ENCODE measurements at regions not wholly inside any gene's neighbourhood (a gene's known extent, or its start where the extent isn't known, plus 50 kb on each side); places are given as distances from the start of the nearest gene placed in this dataset.
"Not testable (repeated sequence)": the region's sequence is repeated elsewhere in the genome, so short reads cannot be mapped to it uniquely, and the experiment has no call there.

DNA sequence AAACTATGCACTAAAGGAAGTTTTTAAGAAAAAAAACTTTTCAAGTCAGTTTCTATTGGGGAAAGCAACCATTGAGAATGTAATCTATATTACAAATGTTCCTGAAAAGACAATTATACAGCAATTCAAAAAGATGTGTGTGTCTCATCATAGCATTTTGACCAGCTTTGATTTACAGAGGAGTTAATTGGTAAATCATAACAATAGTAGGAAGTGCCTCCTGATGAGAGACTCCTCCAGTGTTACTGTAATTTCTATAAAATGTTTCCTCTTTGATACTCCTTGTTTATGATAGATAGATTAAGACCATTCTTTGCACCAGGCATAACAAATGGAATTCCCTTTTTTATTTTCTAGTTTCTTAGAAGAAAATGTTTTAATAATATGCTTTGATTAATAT is 249.9 kb downstream of the CALCRL start:
- no peak for DNase-seq

GRCh38 chr2:187194049-187194448 is 254.0 kb downstream of the CALCRL start:
- DNase-seq, result no peak

GRCh38 chr2:187188783-187189631 is 259.0 kb downstream of the CALCRL start:
- no peak for DNase-seq

- no peak for DNase-seq
These were observed 260.5 kb downstream of the CALCRL start for GRCh38 chr2:187187519-187187918.

DNA sequence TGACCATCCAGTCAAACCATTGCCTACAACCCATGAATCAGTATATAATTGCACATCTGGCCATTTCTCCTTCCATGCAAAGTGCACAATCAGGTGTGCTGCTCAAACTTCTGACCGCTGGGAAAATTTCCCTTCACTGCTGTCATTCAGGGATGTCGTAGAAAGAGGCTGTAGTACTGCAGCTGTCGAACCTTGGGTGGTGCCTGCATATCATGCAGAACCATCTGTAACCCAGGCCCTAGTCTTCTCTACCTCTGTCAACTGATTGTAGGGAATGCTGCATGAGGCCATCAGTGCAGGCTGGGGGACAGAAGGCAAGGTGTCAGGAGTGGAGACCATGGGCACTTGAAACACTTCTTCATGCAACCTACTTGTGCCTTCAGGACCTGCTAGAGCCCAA is 267.5 kb downstream of the CALCRL start:
- DNase-seq, result no peak

DNA sequence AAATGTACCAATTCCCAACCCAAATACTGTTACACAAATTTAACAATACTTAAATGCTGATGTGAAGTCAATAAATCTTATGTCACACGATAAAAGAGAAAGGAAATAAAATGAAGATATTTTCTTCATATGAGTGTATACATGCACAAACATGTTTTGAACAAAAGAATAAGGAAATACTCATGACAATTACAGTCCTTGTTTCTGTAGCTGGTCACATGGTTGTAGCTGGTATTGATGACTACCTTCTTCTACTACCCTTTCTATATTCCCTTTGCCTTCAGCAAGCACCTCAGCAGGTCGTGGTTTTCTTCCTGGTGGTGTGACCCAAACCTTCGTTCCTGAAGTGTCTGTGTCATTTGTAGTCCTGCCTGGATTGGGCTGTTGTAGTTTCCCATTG is 269.2 kb downstream of the CALCRL start:
- DNase-seq, result not testable (repeated sequence)

- DNase-seq, result no peak
These were observed 270.8 kb downstream of the CALCRL start for GRCh38 chr2:187177253-187177652.

DNA sequence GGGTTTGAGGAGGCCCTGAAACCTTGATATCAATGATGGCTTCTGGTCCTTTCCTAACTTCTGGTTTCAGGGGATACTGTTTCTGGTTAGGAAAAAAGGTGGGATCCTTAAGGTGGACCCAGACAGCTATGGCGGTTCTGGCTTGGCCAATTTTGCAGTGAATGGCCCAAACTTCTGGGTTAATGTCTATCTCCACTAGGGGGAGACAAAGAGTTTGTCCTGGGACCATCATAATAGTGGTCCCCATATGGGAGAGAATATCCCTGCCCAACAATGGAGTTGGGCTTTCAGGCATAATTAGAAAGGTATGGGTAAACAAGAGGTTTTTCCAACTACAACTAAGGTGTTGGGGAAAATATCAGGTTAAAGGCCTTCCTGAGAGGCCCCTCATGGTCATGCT is 273.5 kb downstream of the CALCRL start:
- DNase-seq, result no peak

DNA sequence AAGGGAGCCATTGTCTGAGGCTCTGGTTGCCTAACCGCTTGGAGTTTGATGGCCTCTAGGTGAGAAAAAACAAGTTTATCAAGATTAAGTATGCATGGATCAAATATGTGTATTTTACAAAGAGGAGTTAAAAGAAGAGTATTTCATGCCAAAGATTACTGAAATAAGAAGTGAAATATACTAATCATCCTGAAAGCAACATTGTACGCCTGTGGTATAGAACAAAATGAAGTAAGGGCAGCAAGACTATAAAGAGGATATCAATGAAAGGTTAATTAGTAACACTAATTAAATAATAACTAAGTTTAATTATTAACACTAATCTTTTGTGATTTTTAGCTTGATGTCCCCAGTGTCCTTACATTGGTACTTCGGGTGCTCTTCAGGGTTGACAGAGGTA is 276.7 kb downstream of the CALCRL start:
- DNase-seq, result no peak

- no peak for DNase-seq
These were observed 278.2 kb downstream of the CALCRL start for GRCh38 chr2:187169864-187170263.

DNA sequence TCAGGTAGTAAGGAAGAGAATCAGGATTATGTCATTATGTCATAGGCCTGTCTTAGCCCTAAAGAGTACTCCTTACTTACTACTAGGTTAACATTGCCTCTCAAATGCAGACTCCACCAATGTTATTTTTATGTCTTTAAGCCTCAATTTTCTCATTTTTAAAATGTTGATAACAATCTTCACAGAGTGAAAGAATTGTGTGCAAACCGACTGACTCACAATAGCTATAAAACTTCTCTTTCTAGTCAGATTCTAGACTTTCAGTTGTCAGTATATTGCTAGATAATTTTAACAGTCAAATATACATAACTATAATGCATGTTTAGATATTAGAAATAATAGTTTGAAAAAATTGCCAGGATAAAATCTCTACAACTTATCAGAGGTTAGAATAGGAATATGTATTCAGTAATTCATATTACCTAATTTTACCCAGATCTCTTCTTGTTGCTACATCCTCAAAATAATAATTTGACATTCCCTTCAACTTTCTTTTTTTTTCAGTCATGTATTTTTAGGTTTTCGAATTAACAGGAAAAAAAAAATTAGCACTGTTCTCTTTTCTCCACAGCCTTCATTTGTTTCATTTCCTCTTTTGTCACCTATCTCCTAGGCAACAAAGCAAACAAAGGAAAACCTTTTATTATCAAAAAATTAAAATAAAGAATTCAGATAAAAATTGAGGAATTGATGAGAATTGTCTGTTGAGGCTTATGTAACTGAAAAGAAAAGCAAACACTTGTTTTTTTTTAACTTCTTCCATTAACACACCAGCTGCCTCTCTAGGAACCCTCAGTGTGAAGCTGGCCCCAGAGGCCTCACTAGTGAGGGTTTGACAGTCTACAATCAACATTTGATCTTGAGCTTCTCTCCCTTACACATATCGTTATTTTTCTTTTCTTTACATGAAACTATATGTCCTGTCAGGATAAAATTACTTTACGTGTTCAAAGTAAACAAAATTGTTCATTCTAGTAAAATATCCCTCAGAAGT is 279.0 kb downstream of the CALCRL start:
- DNase-seq, result no peak

- DNase-seq, result no peak
These were observed 280.6 kb downstream of the CALCRL start for GRCh38 chr2:187167491-187167890.

GRCh38 chr2:187165936-187166610 is 282.0 kb downstream of the CALCRL start:
- no peak for DNase-seq

GRCh38 chr2:187158452-187158851 is 289.6 kb downstream of the CALCRL start:
- DNase-seq, result no peak

DNA sequence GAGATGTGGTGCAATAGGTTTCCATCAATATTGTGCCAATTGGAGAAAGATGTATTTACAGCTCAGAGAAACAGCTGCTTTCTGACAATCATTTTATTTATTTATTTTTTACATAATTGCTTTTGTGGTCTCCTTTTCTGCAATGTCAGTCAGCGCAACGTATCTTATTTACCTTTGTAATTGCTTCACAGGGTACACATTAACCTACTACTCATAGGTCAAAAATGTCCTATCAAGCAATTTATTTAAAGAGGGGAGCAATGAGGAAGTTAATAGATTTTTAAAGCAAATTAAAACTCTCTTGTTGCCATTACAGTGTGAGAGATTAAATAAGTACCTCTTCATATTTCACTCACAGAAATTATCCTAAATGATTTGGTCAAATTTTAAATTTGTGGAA is 291.0 kb downstream of the CALCRL start:
- DNase-seq, result no peak

DNA sequence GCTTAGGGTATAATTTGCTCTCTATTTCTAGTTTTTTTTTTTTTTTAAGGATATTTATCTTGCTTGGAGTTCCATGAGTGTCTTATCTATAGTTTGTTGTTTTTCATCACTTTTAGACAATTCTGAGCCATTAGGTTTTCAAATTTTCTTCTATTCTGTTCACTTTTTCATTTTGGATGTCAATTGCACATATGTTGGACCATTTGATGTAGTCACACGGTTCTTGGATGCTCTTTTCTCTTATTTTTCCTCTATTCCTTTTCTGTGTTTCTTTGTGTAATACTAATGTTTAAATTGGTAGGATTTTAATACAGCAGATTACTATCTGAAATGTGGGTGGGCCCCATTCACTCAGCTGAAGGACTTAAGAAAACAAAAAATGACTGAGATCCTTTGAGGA is 292.6 kb downstream of the CALCRL start:
- DNase-seq, result no peak

- no peak for DNase-seq
These were observed 297.4 kb downstream of the CALCRL start for GRCh38 chr2:187150670-187151069.

DNA sequence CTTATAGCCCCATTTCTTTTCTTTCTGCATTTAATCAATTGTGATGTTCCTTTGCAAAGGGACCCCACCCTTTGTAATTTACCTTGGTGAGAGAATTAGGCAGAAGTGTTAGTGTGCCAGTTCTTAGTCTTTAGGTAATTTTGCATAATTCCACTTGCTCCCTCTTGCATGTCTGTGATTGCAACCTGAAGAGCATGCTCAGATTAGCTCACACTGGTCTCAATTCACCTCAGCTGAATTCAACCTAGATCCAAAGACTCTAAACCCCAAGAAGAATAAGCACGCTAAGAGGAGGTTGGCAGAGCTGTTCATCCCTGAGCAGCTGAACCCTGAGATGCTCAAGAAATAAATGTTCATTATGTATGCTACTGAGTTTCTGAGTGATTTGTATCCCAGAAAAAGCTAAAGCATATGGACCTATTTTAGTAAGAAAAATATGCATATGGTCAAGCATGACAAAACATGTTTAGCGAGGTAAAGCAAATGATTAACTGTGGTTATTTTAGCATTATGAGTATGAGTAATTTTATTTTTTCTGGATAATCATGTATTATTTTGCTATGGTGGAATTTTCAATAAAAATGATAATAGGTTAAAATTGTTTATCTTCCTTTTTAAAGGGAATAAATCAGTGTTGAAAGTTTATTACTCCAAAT is 299.2 kb upstream of the ZSWIM2 start:
- DNase-seq, result peak; percentile 40

DNA sequence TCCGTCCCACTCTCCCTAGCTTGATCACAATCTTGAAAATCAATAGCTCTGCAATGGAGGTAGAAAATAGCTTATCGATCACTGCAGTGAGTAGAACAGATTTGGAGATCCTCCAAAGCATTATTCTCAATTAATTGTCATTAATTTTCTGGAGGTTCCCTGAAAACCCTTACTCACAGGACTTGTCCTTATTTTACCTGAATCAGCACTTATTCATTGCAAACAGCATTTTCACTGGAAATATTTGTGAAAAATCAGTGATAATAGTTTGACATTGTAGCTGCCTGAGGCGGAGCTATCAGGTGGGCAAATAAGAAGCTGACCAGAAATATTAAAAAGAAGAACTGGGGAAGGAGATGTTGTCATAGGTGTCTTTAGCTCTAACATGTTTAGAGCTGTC is 294.6 kb upstream of the ZSWIM2 start:
- no peak for DNase-seq

GRCh38 chr2:187139469-187139868 is 290.5 kb upstream of the ZSWIM2 start:
- no peak for DNase-seq

- DNase-seq, result no peak
These were observed 289.3 kb upstream of the ZSWIM2 start for GRCh38 chr2:187138265-187138664.

DNA sequence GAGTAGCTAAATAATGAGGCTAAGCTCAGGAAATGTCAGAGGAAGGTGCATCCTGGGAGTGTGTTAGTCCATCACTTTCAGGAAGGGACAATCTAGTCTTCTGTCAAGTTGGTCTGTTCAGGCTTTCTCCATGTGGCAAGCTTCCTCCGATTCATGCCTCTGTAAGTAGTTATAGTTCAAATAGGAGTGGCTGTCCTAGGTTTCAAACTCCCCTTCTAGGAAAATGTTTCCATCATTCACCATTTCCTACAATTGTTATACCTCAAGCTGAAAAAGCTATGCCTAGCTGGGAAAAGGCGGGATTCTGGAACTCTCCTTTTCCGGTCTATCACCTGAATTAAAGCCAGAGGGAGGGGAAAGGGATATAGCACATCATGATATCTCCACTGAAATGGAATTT is 287.7 kb upstream of the ZSWIM2 start:
- no peak for DNase-seq

- DNase-seq, result no peak
These were observed 285.3 kb upstream of the ZSWIM2 start for GRCh38 chr2:187134306-187134705.

Data from NCI-H1694 (cell line).